ENCODE measurements at regions not wholly inside any gene's neighbourhood (a gene's known extent, or its start where the extent isn't known, plus 50 kb on each side); places are given as distances from the start of the nearest gene placed in this dataset.

- Histone ChIP-seq H3K27ac (no peak overlapping the region), H3K9ac (no peak overlapping the region), H3K4me2 (ENCODE audit: low read length) (no peak overlapping the region), H3K4me1 (no peaks in the 10 kb centered on the region), H3K79me2 (no peaks in the 10 kb centered on the region), H3K4me3 (ENCODE audit: low read depth, low read length) (no peak overlapping the region), H3K9me3 (ENCODE audit: control insufficient read depth, low read length) (no peaks in the 10 kb centered on the region), H2AFZ (no peak overlapping the region), H3K27me3 (ENCODE audit: control insufficient read depth, insufficient read depth, low read length) (no peaks in the 10 kb centered on the region), H3K36me3 (ENCODE audit: control insufficient read depth, insufficient read depth, low read length) (no peaks in the 10 kb centered on the region)
- TF ChIP-seq CTCF (IDR thresholded peaks at IDR 0.05): no peak
Measured at GRCh38 chr15:69793781-69794451, 303.8 kb downstream of the TLE3 start.

GRCh38 chr15:69794645-69795469 lies 302.9 kb downstream of the TLE3 start:
- TF ChIP-seq CTCF (IDR thresholded peaks at IDR 0.05): no peak
- no peak overlapping the region for H3K9ac ChIP-seq
- H2AFZ ChIP-seq: no peak overlapping the region
- H3K36me3 ChIP-seq (ENCODE audit: control insufficient read depth, insufficient read depth, low read length): no peaks in the 10 kb centered on the region
- no peak overlapping the region for H3K4me3 ChIP-seq (ENCODE audit: low read depth, low read length)
- no peaks in the 10 kb centered on the region for H3K9me3 ChIP-seq (ENCODE audit: control insufficient read depth, low read length)
- H3K4me2 ChIP-seq (ENCODE audit: low read length): no peak overlapping the region
- no peaks in the 10 kb centered on the region for H3K27me3 ChIP-seq (ENCODE audit: control insufficient read depth, insufficient read depth, low read length)
- H3K4me1 ChIP-seq: no peaks in the 10 kb centered on the region
- no peak overlapping the region for H3K27ac ChIP-seq
- no peaks in the 10 kb centered on the region for H3K79me2 ChIP-seq

GRCh38 chr15:69795601-69796000 lies 302.1 kb downstream of the TLE3 start:
- Histone ChIP-seq H3K4me2 (ENCODE audit: low read length) (no peak overlapping the region), H3K79me2 (no peaks in the 10 kb centered on the region), H3K27me3 (ENCODE audit: control insufficient read depth, insufficient read depth, low read length) (no peaks in the 10 kb centered on the region), H3K9me3 (ENCODE audit: control insufficient read depth, low read length) (no peaks in the 10 kb centered on the region), H3K4me3 (ENCODE audit: low read depth, low read length) (no peak overlapping the region), H3K36me3 (ENCODE audit: control insufficient read depth, insufficient read depth, low read length) (no peaks in the 10 kb centered on the region), H2AFZ (no peak overlapping the region), H3K27ac (no peak overlapping the region), H3K9ac (no peak overlapping the region), H3K4me1 (no peaks in the 10 kb centered on the region)
- no peak for TF ChIP-seq CTCF (IDR thresholded peaks at IDR 0.05)

- no peak overlapping the region for H3K9ac ChIP-seq
- no peak overlapping the region for H3K4me2 ChIP-seq (ENCODE audit: low read length)
- TF ChIP-seq CTCF (IDR thresholded peaks at IDR 0.05): no peak
- no peak overlapping the region for H2AFZ ChIP-seq
- no peaks in the 10 kb centered on the region for H3K4me1 ChIP-seq
- no peak overlapping the region for H3K4me3 ChIP-seq (ENCODE audit: low read depth, low read length)
- H3K9me3 ChIP-seq (ENCODE audit: control insufficient read depth, low read length): no peaks in the 10 kb centered on the region
- H3K27me3 ChIP-seq (ENCODE audit: control insufficient read depth, insufficient read depth, low read length): no peaks in the 10 kb centered on the region
- H3K79me2 ChIP-seq: no peaks in the 10 kb centered on the region
- H3K36me3 ChIP-seq (ENCODE audit: control insufficient read depth, insufficient read depth, low read length): no peaks in the 10 kb centered on the region
- no peak overlapping the region for H3K27ac ChIP-seq
Measured at GRCh38 chr15:69797051-69797595, 300.6 kb downstream of the TLE3 start.
